A673 (cell line): ENCODE measurements at regions not wholly inside any gene's neighbourhood (a gene's known extent, or its start where the extent isn't known, plus 50 kb on each side); places are given as distances from the start of the nearest gene placed in this dataset.

Source experiments
- CTCF ChIP-seq: fragments of 300-800, 200-600 bp; sonication (generic); conservative IDR thresholded peaks from 2 replicates; pipeline ENCODE4 v1.5.1; 2017; ENCODE audit warnings: low read depth, mild to moderate bottlenecking, antibody characterized with exemption, low read length, moderate library complexity, mixed read lengths
- EZH2 ChIP-seq: fragments of 200-600 bp; sonication (generic); IDR thresholded peaks from 2 replicates; pipeline ENCODE4 v1.6.1; 2017; ENCODE audit warnings: borderline replicate concordance, low read depth, mild to moderate bottlenecking, mixed read lengths, antibody characterized with exemption, low read length; ENCODE audit not compliant: poor library complexity, severe bottlenecking

GRCh38 chr7:41590986-41591385 lies 111.9 kb downstream of the INHBA start:
- TF ChIP-seq CTCF, result no peak
- TF ChIP-seq EZH2, result no peak
